ENCODE measurements at regions not wholly inside any gene's neighbourhood (a gene's known extent, or its start where the extent isn't known, plus 50 kb on each side); places are given as distances from the start of the nearest gene placed in this dataset.

- no peak for DNase-seq (ENCODE audit: low spot score)
Measured at GRCh38 chrX:69306063-69306404, 140.8 kb upstream of the PJA1 start.

GRCh38 chrX:69305333-69306062 is 140.2 kb upstream of the PJA1 start:
- no peak for DNase-seq (ENCODE audit: low spot score)

GRCh38 chrX:69303231-69303630 is 138.0 kb upstream of the PJA1 start:
- no peak for DNase-seq (ENCODE audit: low spot score)

GRCh38 chrX:69299951-69300714 is 134.9 kb upstream of the PJA1 start:
- no peak for DNase-seq (ENCODE audit: low spot score)

GRCh38 chrX:69299285-69299684 is 134.0 kb upstream of the PJA1 start:
- DNase-seq (ENCODE audit: low spot score) = no peak

- DNase-seq (ENCODE audit: low spot score) = no peak
Measured at GRCh38 chrX:69298466-69299140, 133.3 kb upstream of the PJA1 start.

GRCh38 chrX:69297506-69297905 is 132.3 kb upstream of the PJA1 start:
- DNase-seq (ENCODE audit: low spot score) = no peak

- no peak for DNase-seq (ENCODE audit: low spot score)
Measured at GRCh38 chrX:69293776-69294601, 128.7 kb upstream of the PJA1 start.

- DNase-seq (ENCODE audit: low spot score) = no peak
Measured at GRCh38 chrX:69291116-69291515, 125.9 kb upstream of the PJA1 start.

- no peak for DNase-seq (ENCODE audit: low spot score)
Measured at GRCh38 chrX:69290292-69290691, 125.0 kb upstream of the PJA1 start.

- DNase-seq (ENCODE audit: low spot score) = no peak
Measured at GRCh38 chrX:69289793-69290123, 124.5 kb upstream of the PJA1 start.

- no peak for DNase-seq (ENCODE audit: low spot score)
Measured at GRCh38 chrX:69289046-69289792, 124.0 kb upstream of the PJA1 start.

GRCh38 chrX:69287095-69287494 is 121.8 kb upstream of the PJA1 start:
- DNase-seq (ENCODE audit: low spot score) = no peak

- DNase-seq (ENCODE audit: low spot score) = no peak
Measured at GRCh38 chrX:69286565-69286906, 121.3 kb upstream of the PJA1 start.

GRCh38 chrX:69285881-69286564 is 120.8 kb upstream of the PJA1 start:
- DNase-seq (ENCODE audit: low spot score) = peak; percentile 10

GRCh38 chrX:69285401-69285877 is 120.2 kb upstream of the PJA1 start:
- DNase-seq (ENCODE audit: low spot score) = no peak

GRCh38 chrX:69284491-69284890 is 119.2 kb upstream of the PJA1 start:
- no peak for DNase-seq (ENCODE audit: low spot score)

- DNase-seq (ENCODE audit: low spot score) = no peak
Measured at GRCh38 chrX:69282893-69283690, 117.8 kb upstream of the PJA1 start.

- no peak for DNase-seq (ENCODE audit: low spot score)
Measured at GRCh38 chrX:69280933-69281332, 115.7 kb upstream of the PJA1 start.

- no peak for DNase-seq (ENCODE audit: low spot score)
Measured at GRCh38 chrX:69279234-69279633, 114.0 kb upstream of the PJA1 start.
